ENCODE measurements at regions not wholly inside any gene's neighbourhood (a gene's known extent, or its start where the extent isn't known, plus 50 kb on each side); places are given as distances from the start of the nearest gene placed in this dataset.

DNA sequence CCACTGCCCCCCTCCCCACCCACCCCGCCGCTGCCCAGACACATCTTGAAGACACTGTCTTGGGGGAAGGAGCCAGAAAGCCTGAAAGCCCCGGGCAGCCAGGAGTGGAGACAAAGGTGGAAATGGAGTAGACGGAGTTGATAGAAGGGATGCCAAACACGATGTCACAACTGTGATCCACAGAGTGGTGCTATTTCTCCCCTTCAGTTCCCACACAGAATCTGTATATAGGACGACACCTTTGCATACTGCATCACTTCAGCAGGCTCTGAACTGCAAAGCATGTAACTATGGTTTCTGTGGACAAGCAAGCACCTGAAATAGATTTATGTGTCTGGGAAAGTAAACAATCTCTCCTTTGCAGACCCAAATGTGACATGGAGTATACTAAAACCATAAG lies 56.4 kb upstream of the F13A1 start:
- no peak for DNase-seq

DNA sequence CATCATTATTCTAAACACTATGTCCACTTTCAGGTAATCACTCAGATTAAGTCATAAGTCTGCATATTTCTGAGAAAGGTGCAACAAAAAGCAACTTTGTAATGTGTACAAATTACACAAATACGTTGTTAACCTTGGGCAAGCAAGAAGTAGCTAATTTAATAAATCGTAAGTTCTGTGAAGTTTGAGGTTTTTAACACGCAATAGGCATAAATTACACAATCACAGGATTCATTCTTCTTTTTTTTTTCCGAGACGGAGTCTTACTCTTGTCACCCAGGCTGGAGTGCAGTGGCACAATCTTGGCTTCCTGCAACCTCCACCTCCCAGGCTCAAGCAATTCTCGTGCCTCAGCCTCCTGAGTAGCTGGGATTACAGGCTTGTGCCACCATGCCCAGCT lies 57.2 kb upstream of the F13A1 start:
- DNase-seq = no peak

DNA sequence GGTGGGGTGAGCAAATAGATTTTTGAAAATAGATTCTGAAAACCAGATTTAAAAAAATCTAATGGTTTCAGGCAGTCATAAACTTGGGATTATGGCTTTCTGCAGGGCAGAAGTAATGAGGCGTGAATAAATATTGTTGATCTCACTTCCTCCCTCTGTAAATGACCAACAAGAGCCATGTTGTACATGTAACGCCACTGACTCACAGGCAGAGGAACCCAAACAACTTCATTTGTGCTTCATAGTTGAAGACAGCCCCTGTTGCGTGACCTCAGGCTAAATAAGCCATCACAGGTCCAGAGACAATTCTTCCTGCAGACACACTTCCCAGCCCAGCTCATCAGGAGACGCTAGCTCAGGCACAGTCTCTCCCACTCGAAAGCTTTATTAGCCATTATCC lies 59.1 kb upstream of the F13A1 start:
- no peak for DNase-seq

DNA sequence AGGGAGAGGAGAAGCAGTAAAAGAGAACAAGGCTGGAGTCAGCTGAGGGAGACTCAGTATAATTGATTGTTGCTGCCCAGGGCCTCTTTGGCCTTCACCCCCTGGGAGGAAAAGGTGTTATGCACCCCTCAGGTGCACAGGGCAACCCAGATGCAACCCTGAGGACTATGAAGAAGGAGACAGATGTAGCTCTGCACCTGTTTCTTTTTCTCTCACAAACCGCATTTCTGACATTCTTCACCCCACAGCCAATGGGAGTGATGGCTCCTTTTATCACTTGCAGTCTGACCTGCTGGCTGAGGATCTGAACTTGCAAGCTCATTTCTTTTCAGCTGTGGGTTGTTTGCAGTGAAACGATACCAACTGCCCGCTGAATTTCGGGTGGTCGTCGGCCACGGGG lies 64.1 kb upstream of the F13A1 start:
- DNase-seq = no peak

DNA sequence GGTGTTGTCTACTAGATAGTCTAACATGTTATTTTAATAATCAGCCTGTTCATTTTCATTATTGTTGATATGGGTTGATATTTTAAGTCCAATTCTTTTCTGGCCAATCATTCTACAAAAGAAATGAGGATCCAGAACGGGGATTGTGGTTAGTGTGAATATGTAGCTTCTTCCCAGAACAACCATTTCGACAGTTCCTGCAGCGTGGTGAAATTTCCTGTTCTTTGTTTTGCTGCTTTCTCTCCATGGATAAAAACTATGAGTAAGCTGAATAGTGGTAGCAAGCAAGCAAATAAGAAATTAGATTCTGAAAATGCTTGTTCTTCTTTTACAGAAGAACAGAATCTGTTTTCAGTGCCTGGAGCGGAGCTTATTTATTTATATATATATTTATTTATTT lies 65.5 kb upstream of the F13A1 start:
- no peak for DNase-seq

DNA sequence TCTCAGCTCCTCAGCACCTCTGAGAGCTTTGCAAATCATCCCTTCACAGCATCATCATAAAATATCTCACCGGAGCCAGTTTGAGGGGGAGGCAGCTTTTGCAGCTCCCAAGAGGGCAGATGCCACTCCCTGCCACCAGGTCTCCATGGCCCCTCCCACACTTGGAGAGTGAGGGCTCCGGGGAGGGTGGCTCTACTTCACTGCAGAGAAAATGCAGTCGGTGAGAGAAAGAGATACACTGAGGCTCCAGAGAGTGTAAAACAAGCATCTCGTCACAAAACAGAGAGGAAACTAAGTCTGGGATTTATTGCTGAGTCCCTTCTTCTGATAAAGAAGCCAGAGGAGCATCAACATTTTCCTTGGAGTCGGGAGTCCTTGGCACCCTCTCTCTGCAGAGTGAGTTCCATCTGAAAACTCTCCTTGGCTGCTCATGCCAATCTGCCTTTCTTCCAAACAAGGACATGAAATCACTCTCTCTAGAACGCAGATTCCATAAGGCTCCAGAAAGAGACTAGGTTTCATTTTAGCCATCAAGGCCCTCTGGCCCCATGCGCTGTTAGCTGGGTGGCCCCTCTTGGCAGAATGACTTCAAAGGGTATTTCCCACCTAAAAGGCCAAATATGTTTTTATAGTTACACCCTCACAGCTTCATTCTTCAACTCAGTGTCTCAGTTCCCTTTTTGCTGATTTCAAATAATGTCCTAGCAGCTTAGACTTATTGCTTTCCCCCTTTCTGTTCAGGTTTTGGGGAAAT lies 70.6 kb upstream of the F13A1 start:
- DNase-seq = no peak

DNA sequence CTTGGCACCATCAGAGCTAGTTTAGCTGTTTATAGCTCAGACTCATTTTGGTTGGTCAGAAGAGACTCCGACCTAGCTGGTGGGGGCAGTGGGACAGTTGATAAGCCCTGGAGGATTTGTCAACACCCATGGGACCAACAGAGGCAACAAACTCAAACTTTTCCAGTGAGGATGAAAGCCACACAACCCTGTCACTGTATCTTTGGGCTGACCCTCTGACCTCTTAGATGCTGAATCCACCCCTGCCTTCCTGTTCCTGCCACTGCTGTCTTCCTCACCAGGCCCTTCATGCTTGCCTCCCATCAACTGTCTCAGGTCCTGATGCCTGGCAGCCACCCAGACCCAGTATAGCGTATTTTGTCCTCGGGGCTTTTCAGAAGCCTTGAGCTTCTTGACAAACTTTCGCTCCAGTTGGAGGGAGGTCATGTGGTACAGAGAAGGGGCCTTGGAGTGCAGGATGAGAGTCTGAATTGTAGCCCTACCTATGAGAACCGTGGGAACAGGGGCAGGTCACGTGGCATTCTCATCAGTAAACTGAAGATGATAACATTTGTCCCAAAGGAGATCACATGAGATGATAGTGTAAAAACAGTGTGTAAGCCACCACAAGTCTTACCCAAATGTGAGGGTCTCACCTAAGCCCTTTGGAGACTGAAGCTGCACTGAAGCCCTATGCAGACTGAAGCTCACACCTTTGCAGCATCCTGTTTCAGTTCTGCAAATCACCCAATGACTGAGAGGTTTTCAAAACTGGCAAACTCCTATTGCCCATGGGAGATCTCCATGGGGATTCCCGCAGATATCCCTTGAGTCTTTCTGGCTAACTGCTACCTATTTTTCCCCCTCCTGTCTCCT lies 72.0 kb upstream of the F13A1 start:
- DNase-seq = no peak

DNA sequence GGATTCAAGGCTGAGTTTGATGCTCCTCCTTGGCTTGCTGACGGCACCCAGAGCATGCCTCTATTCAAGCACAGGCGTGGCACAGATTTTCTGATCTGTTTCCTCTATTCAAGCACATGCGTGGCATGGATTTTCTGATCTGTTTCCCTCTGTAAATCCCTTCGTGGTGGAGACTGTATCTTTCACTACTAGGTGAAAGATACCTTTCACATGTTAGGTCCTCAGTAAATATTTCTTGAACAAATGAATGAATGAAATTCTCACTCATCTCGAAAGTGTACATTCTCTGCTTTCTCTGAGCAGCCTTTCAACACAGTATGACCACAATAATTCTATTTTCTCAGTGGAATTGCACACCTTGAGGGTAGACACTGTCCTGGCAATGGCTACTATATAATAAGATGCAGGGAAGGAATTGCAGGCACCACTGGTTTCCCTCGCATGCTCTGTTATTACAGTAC lies 72.6 kb upstream of the F13A1 start:
- no peak for DNase-seq

DNA sequence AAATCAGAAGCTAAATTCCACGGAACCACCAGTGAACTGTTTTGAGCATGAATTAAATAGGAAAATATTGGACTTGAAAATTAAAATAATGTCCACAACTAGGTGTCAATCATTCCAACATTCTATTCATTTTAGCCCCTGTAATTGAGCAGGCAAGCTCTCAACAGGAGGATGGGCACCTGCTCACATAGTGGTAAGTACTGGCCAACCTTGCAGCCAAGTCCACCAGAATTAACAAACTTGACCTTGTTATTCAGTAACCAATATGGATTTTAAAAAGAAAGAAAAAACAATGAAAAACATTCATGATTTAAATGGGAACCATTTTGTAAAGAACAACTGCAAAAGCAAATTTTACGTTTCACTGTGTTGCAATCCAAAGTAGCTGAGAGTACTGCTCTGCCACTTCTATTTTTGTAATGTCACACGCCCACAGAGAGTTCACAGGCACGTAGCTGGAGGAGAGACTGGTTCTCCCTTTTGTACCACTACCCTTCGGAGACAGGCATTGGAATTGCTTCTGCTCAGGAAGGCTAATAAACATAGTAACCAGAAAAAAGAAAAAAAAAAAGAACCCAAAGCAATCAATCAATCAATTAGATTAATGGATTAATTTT lies 75.2 kb upstream of the F13A1 start:
- DNase-seq = no peak

DNA sequence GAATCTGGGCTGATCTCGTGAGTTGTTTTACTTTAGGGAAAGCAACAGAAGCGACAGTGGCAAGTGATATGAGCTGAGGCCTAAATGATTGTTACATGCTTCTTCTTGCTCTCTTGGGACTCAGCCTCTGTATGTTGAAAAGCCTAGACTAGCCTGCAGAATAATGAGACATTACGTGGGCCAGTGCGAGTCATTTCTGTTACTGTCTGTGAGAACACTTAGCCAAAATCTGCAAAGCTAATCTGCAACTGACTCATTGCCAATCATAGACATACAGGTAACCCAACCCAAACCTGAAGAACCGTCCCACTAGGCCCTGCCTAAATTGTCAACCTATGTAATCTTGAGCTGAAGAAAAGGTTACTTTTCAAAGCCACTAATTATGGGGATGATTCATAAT lies 77.4 kb upstream of the F13A1 start:
- no peak for DNase-seq

DNA sequence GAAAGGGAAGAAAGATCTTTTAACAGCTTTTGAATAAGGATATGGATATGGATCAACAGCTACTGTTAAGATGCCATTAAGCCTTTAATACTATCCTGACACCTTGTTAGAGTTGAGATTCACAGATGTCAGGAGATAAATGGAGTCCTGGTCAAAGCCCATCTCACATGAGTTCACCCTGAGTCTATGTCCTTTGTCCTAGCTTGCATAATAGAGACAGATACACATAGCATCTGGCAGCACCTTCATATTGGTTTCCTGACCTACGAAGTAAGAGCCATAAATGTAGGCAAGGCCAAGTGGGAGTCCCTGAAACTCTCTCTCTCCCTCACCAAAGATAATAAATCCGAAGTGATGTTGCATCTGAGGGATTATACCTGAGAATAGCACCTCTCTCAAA lies 79.1 kb upstream of the F13A1 start:
- DNase-seq = no peak

DNA sequence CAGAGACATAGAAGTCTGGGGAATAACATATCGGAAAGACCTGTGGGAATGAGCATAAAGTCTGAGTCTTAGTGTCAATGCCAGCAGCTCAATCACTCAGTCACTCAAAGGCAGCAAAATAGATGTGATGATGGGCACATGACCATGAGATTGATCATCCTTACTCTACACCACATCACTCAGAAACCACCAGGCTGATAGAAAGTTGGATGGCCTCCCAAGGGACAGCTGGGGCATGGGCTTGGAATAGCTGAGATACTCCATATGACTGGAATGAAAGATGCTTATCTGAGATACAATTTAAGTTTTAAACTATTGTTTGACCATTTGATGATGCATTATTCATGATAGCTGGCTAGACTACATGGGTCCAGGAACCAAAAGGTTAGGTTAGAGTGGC lies 80.9 kb upstream of the F13A1 start:
- DNase-seq = no peak

DNA sequence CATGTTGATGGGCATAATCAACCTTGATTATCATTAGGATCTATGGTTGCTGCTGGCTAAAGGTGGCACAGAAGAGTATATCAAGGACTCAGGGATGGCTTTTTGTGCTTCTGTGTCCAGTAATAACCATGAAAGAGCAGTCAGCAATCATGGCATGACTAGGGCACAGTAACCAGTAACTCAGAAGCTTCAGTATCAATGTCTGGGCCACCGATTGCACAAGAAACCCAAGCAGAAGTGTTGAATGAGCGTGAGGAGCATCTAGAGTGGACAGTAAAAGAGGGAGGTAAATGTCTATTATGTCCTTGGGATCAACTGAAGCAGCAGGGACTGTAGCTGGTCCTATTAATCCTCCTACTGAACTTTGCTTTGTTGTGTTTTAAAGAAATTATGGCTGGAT lies 81.5 kb upstream of the F13A1 start:
- no peak for DNase-seq

DNA sequence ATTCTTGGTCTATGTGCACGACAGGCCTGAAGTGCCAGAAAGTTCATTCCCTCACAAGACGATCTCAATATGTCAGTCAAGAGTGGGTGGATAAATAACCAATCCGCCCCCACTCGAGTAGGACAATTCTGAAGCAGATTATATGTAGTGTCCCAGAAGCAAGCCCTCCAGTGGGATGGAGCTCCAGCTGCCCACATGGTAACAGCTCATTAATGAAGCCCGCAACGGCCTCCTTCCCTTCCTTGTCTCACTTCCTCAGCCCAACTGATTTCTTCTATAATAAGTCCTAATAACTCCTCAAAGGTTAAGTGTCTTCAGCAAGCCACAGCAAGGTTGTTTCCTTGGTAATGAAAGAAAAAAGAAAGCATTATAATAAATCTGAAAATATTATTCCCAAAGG lies 82.1 kb upstream of the F13A1 start:
- DNase-seq = no peak

DNA sequence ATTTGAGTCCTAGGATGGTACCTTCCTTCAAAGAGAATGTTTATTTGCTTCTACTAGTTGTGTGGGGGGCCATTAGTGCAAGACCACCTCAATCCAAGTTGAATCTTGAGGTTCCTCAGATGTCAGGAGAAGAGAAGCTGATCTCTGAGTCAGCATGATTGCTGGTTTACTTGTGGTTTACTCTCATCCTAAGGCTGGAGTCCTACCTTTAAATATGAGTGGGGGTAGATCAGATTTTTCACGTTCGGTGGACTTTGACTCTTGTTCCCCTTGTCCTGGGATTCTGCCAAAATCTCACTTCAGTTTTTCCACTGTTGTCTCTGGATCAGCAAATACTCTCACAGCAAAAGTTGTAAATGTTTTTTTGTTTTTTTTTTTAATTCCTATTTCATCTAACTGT lies 84.6 kb upstream of the F13A1 start:
- DNase-seq = no peak

DNA sequence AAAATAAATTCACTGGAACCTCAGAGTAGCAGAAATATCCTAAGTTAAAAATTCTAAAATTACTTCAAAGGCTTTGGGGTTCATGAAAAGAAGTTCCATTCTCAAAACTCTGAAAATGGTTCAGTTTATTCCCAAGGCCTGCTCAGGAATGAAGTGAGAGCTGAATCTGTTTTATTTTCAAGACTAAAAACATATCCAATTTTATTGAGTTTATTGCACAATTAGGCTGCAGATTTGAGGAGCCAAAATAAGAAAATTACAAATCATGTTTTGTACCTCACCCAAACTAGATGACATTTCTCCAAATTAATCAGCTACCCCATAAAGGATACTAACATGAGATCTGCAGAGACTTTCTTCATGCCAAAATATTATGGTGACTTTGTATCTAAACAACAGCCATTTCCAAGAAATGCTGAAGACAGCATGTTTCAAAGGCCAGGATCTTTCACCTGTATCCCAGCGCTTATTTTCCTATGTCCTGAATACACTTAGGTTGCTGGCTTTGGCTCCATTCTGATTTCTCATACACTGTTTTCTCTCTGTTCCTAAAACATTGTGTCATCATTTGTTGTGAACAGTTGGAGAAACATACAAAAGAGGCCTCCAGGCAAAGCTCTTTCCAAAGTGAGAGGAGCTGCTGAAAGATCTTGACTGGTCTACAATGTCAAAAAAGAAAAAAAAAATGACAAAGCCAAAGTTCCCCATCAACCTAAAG lies 85.7 kb upstream of the F13A1 start:
- DNase-seq = no peak

DNA sequence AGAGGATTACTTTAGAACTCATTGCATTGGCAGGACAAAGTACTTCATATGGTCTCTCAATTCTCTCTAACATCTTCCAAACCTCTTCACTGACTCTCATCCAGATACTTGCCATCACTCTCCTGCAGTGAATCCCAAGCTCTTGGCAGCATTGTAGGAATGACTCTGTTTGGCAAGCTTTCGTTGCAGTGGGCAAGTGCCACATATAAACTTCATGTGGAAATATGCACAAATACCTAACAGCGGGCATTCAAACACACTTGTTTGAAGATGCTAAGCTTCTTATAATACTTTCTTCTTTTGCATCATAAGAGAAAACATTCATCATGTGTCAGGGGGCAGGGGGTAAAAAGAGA lies 86.2 kb upstream of the F13A1 start:
- DNase-seq = no peak

DNA sequence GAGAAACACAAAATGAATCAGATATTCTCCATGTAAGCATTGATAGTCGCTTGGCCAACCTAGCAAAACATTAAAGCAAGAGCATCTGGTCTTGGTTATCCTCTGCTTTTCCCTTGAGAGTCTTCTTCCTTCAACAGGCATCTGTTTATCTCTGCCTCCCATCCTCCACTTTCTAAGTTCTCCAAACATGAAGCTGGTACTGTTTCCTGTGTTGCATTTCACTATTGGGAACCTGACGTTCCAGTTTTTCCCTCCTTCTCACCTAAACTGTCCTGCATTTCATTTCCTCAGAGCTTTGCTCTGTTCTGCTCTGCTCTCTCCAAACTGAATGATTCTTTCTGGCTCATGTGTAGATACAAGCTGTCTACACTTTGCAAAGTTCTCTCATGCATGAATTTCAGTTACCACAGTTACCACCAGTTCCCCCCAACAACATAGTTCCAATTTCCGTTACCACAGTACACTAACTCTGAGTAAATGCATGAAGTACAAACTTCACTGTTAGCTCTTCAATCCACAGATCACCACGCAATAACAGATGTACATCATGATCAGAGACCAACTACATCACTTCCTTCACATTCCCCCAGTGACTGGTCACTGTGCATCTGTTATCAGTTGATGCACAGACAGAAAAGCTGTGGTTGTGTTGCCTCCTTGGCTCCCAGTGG lies 86.7 kb upstream of the F13A1 start:
- DNase-seq = no peak

DNA sequence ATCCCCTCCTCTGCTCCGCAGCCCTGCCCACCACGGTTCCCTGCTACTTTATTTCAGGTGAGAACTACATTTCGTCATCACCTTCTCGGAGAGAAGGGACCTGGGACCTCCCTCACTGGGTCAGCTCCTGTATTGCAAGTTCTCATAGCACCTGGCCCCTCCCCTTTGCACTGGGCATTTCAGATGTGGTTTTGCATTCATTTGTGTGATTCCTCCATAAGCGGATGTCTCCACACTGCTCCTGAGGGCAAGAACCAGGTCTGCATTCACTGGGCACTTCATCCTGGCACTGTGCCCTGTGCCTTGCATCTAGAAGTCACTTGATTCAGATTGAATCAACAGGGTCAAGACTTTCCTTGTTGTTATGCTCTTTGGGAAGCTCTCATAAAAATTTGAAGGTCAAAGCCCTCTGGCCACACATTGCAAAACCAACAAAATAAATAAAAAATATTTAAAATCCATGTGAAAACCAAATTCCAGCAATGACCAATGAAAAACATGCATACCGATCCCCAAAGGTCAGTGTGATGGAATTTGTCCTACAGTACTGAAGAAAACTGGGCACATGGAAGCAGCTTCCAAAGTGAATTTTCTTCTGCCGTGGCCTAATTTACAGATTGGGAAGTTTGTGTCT lies 89.1 kb upstream of the F13A1 start:
- DNase-seq = no peak

DNA sequence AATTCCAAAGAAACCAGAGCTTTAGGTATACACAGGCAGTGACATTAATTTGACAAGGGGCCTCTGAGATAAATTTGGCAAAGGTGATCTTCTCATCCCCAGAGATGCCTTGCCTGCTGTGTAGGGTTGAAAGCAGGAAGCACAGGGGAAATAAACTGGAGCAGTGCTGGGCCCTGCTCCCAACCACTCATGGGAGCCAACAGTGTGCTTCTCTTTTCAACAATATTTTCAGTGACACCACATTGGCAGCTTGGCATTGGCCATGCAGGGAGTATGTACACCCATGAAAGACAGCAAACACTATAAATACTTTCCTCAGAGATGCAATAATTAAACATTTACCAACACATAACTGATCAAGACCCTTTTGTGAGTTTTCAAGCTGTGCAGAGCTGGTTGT lies 90.7 kb upstream of the F13A1 start:
- DNase-seq = no peak

DNA sequence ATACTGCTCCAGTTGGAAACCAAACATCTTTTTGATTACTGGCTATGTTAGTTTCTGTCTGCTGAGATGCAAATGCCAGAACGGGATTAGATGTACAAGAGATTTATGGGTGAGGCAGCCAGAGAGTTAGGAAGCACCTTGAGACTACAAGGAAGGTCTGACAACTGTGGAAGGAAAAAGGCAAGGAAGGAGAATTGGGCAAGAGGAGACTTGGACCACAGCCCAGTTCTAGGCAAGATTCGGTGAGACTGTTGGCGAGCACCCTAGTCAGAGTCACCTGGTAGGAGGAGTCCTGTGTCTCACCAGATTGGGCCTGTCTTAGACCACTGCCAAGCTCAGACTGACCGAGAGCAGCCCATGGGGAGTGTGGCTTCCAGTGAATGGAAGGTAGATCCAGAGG lies 91.8 kb upstream of the F13A1 start:
- no peak for DNase-seq

DNA sequence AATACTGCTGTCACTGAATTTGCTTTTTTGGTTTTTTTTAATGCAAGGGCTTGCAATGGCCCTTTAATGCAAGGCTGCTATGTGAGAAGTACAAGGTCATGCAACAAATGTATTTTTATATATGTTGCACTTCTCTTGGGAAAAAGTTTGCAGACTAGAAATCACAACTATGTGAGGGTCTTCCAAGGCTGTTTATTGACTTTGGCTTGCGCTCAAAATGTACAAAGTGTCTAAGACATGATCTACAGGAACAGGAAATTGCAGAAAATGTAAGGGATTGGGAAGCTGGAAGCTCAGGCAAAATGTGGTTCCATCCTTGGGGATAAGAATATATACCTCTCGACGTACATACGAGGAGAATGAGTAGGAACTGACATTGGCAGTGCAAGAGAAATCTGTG lies 92.2 kb upstream of the F13A1 start:
- DNase-seq = no peak

Measured in activated CD4-positive, alpha-beta T cell treated with anti-CD3 and anti-CD28 coated beads, Interleukin-2, amount 50 U/mL, for 4 hours (primary cell).